NCI-H526 treated with DMSO at 0.1 percent for 48 hours (cell line): ENCODE measurements at regions not wholly inside any gene's neighbourhood (a gene's known extent, or its start where the extent isn't known, plus 50 kb on each side); places are given as distances from the start of the nearest gene placed in this dataset.
"Not testable (repeated sequence)": the region's sequence is repeated elsewhere in the genome, so short reads cannot be mapped to it uniquely, and the experiment has no call there.

Experiments
- DNase-seq: peaks from one replicate; lab custom pipeline; 2025; lab: John Stamatoyannopoulos, UW

GRCh38 chr13:110044551-110045111, 258.2 kb upstream of the IRS2 start:
- no peak for DNase-seq

GRCh38 chr13:110042253-110042950, 256.0 kb upstream of the IRS2 start:
- DNase-seq: no peak

DNA sequence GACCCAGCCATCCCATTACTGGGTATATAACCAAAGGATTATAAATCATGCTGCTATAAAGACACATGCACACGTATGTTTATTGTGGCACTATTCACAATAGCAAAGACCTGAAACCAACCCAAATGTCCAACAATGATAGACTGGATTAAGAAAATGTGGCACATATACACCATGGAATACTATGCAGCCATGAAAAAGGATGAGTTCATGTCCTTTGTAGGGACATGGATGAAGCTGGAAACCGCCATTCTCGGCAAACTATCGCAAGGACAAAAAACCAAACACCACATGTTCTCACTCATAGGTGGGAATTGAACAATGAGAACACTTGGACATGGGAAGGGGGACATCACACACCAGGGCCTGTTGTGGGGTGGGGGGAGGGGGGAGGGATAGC, 255.3 kb upstream of the IRS2 start:
- not testable (repeated sequence) for DNase-seq

DNA sequence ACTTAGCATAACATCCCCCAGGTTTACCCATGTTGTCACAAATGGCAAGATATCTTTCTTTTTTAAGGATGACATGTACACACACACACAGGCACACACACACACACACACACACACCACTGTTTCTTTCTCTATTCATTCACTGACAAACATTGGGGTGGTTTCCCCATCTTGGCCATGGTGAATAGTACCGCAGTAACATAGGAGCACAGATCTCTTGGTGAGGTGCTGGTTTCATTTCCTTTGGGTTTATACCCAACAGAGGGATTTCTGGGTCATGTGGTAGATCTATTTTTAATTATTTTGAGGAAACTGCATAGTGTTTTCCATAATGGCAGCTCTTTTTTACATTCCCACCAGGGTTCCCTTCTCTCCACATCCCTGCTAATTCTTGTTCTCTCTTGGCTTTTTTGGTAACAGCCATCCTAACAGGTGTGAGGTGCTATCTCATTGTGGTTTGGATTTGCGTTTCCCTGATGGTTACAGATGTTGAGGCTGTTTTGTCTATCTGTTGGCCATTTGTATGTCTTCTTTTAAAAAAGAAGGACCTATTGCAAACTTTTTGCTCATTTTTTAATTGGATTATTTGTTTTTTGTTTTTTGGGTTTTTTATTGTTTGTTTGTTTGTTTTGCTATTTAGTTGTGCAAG, 251.7 kb upstream of the IRS2 start:
- DNase-seq: no peak

DNA sequence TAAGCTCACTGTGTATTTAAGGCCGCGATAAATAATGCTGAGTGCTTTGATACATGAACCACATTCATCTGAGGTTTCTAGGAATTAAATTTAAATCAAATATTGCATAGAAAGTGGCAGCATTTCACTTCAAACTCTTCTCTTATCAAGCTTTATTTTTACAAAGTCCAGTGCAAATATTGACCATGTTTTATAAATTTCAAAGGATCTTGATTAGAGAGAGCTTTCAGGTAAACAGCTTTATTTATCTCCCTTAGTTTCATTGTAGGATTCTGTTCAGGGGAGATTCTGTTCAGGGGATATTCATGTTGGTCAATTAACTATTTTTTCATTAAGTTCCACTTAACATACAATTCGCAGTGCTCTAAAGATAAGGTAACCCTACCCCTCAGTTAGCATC, 249.7 kb upstream of the IRS2 start:
- no peak for DNase-seq

DNA sequence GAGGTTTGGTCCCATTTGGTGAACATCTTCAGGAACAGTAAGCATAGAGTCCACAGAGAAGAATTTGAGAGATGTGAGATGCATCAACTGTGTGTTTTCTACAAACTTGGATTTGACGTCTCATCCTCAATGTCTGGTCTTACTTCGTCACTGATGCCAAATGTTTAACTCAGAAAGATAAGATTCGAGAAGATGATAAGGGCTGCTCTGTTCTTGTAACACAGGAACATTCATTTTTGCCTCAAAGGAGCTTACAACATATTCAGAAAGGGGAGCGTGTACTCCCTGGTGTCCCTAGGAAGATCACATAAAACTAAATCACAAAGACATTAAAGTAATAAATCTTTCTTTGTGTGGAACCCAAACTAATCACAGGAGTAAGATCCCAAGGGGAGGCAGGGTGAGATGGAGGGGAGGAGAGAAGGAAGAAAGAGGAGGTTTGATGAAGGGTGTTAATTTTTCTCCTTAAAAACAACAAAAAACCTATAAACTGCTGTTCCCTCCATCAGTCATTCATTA, 247.7 kb upstream of the IRS2 start:
- DNase-seq: no peak

GRCh38 chr13:110032969-110033368, 246.6 kb upstream of the IRS2 start:
- DNase-seq: no peak

GRCh38 chr13:110030394-110030928, 244.1 kb upstream of the IRS2 start:
- no peak for DNase-seq

DNA sequence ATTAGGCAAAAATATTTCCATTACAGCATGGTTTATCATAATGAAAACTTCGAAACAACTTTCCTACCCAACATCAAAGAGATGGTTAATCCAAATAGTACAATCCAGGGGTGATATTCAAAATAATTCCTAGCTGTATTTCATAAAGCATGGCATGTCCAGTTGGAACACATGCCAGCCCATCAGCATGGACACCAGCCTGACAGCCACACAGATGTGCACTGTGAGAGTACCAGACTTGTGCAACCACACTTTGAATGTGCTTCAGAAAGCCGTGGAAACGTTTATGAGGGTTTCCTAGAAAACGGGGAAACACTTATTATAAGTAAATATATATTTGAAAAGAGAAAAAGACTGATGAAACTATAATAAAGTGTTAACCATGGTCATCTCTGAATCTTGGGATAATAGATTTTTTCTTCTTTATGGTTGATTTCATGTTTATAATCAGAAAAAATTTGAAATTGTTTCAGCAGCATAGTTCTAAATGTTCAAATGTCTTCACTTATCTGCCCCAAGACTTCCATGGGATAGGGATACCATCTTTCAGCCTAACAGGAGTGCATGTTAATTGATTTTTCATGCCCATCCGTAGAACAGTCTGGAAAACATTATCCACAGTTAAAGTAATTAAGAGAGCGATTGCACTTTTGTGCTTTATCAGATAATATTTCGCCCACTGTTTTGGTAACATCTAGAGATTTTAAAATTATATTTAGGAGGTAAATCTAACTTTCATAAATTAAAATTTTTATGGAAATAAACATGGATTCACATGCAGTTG, 242.6 kb upstream of the IRS2 start:
- DNase-seq: no peak

- DNase-seq: no peak
These were observed 241.9 kb upstream of the IRS2 start for GRCh38 chr13:110028311-110028710.

GRCh38 chr13:110027470-110028240, 241.3 kb upstream of the IRS2 start:
- no peak for DNase-seq

DNA sequence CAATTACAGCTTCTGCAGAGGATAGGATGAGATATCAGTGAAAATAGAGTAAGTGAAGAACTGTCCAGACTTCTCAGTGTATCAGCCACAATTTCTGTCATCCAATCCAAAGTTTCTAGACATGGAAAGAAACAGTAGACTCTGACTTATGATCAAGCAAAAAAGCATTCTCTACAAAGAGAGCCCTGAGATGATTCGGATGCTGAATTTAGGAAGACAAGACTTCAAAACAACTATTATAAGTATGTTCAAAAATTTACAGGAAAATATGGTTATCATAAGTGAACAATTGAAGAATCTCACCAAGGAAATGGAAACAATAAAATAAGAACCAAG, 238.2 kb upstream of the IRS2 start:
- DNase-seq: no peak

GRCh38 chr13:110023729-110024644, 237.6 kb upstream of the IRS2 start:
- peak; percentile 32 for DNase-seq

DNA sequence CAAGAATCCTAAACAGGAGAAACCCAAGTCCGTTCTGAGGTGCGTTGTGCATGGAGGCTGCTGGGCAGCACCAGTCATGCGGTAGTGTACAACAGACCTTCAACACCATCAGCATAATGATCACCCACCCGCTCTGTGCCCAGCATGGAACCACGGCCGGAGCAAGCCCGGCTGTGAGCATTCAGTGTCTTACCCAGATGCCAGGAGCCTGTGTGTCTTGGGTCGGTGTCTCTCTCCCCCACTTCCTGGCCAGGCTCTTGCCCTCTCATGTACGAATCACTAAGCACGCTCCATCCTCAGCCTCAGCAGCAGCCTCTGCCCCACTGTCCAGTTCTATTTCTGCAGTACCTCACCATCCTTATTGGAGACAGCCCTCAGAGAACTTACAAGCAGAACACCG, 231.6 kb upstream of the IRS2 start:
- DNase-seq: no peak

DNA sequence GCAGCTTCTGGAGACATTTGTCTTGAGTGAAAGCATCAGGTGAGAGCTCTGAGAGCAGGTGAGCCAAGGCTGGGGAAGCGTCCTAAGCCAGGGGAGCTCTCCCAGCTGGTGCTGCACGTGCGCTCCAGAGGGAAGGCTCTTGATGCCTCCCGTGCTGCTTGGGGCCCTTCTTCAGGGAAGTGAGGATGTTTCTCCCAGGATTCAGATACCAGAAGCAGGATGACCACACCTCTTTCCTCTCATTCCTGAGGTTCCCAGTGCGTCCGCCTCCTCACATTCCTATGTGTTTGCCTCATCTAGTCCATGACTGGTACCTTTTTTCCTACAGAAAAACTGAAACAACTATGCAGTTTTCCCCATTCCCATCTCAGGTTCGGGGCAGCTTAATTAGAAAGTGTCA, 231.0 kb upstream of the IRS2 start:
- no peak for DNase-seq

DNA sequence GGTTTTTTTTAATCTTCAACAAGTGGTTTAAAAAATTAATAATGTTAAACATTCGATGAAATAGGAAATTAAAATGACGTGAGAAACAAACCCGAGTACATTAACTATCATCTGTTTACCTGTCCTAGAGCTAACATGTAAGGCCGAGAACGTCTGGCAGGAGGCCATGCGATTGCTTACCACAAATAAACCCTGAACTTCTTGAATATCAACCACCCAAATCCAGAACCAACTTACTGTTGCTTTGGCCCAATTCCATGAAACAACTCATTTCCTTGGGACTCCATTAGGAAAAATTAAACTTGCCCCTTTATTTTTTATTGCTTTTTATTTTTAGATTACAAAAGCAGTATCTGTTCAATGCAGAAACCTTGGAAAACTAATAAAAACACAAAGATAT, 228.9 kb upstream of the IRS2 start:
- no peak for DNase-seq

- DNase-seq: peak; percentile 47
These were observed 228.3 kb upstream of the IRS2 start for GRCh38 chr13:110014719-110015118.

DNA sequence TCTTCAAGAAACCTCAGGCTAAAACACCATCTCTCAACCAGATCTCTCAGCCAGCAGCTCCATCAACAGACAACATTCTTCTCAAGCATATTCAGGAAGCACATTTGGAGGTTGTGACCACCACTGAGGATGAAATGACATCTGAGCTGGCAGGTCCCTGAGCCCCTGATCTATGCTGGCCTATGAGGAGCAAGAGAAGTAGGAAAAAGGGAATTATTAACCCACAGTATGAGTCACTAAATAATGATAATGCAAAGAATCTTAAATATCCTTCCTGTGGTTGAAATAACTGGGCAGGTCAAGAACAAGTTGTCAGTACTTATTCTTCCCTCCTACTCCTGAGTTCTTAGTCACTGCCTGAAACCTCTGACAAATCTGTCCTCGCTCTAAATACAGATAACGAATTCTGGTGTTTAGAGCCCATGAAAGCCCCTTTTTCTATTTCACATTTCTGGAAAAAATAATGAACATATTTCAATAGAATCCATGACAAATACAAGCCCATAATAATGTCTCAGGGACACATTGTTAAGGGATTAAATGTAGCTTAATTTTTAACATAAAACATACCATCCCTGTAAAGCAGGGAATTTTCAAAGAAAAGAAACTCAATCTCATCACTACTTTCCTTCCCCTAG, 225.8 kb upstream of the IRS2 start:
- DNase-seq: no peak

- no peak for DNase-seq
These were observed 224.2 kb upstream of the IRS2 start for GRCh38 chr13:110010404-110011138.
